ENCODE measurements at regions not wholly inside any gene's neighbourhood (a gene's known extent, or its start where the extent isn't known, plus 50 kb on each side); places are given as distances from the start of the nearest gene placed in this dataset.
"Not testable (repeated sequence)": the region's sequence is repeated elsewhere in the genome, so short reads cannot be mapped to it uniquely, and the experiment has no call there.

DNA sequence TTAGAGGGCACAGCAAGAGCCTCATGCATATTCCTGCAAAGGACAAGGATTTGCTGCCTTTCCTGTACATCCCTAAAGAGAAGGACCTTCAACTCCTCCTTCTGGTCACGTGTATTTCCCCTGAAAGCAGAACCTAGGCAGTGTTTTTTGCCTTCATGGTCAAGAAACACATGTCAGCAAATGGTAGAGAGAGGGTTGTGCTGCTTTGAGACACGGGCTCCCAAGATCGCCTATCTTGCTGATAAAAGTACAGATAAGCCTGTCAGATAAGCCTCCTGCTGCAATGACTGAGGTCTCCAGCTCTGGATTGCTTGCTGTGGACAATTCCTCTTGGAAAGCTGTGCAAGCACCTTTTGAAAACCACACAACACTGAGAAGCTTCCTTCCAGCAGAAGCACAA is 580.8 kb downstream of the CBLN4 start:
- no peak for DNase-seq (ENCODE audit: low read depth)

DNA sequence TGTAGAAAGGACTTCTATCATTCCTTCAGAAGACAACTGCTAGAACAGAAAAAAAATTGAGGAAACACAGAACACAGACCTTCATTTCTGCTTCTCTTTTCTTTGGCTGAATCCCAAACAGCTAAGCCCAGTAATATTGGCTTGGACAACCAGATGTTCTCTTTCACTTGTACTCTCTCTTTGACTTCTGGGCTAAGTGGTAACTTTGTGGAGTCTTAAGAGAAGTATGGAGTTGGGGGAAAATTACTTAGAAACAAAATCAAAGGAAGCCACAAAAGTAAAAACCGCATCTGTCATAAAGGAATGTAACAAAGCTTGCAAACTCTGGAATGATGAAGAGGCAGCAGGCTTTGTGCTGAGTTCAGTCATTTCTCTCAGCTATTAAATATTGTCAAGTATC is 587.5 kb downstream of the CBLN4 start:
- no peak for DNase-seq (ENCODE audit: low read depth)

DNA sequence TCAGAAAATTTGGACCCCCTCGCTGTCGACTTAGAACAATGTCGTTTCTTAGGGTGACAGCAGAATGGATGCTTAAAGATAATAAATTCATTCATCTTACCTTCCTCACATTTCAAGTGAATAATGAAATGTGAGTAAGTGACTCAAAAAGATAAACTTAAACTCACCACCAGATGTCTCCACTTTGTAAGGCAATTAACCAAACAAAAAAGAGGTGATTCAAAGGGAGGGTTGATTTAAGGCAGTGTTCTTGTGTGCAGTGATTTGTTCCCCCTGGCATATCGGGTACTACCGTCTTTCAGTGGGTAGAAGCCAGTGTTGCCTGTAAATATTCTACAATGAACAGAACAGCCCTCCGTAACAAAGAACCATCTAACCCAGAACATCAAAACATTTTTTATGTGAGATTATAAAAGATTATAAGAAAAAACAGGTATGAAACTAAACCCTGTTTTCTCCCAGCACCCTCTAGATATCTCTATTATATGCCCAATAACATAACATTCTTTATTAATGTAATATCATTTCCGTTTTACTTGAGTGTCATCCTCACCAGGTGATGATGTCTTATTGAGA is 589.7 kb downstream of the CBLN4 start:
- peak; percentile 4 for DNase-seq (ENCODE audit: low read depth)

DNA sequence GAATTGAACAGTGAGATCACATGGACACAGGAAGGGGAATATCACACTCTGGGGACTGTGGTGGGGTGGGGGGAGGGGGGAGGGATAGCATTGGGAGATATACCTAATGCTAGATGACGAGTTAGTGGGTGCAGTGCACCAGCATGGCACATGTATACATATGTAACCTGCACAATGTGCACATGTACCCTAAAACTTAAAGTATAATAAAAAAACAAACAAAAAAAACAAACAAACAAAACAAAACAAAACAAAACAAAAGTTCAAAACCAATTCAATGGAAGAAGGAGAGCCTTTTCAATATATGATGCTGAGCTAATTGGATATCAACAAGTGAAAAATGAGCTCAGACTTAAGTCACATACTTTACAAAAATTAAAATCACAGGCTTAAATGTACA is 592.8 kb downstream of the CBLN4 start:
- DNase-seq (ENCODE audit: low read depth) = not testable (repeated sequence)

DNA sequence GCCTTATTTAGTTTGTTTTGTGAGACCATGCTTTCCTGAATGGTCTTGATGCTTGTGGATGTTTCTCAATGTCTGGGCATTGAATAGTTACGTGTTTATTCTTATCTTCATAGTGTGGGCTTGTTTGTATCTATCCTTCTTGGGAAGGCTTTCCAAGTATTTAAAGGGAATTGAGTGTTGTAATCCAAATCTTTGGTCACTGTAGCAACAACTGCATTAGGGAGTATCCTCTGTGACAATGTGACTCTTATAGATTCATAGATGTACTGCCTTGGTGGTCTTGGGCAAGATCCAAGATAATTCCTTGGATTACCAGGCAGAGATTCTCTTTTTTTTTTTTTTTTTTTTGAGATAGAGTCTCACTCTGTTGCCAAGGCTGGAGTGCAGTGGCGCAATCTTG is 598.4 kb downstream of the CBLN4 start:
- DNase-seq (ENCODE audit: low read depth) = no peak

DNA sequence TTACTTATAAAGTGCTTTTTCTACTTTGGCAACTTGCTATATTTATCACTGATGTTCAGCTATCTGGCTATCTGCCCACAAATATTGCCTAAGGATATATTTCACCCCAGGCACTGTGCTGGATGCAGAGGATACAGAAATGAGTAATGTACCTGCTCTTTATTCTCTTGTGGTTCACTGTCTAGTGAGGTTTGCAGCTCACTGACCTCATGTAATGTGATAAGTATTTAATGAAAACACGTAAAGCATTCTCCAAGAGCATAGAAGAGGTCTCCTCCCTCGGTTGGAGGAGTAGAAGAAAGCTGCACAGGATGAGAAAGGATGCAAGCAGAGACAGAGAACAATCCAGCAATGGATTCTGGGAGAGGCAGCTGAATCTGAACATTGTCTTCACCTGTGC is 610.7 kb downstream of the CBLN4 start:
- no peak for DNase-seq (ENCODE audit: low read depth)

DNA sequence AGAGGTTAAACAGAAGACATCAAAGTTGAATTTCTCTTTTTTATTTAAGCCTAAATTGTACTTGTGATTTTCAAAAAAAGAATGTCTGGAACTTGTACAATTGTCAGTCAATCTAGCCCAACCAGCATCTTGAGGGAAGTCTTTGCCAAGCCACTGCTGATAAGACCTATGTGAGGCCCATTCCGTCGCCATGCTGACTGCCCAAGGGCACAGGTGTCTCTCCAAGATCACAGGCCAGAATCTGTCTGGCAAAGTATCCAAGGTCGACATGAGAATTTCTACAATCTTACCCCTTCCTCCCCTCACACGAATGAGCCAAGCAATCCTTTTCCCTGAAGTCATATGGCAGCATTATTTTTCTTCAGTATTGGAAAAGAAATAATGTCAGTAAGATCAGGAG is 614.5 kb downstream of the CBLN4 start:
- no peak for DNase-seq (ENCODE audit: low read depth)

DNA sequence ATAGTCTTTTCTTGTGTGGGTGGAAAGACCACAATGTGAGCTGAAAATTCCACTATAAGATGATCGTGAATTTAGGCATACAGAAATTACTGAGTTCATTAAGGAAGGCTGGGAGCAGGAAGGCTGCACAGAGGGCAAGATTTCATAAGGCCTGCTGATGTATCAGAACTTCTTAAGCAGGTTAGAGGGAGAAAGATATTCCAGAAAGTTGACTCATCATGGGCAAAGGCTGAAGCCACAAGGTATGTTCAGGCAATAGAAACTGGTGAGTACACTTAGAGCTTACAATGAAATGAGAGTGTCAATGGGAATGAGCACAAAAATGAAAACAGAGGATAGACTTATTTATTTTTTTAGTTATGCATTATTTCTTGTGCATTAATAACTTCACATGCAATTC is 618.6 kb downstream of the CBLN4 start:
- no peak for DNase-seq (ENCODE audit: low read depth)

DNA sequence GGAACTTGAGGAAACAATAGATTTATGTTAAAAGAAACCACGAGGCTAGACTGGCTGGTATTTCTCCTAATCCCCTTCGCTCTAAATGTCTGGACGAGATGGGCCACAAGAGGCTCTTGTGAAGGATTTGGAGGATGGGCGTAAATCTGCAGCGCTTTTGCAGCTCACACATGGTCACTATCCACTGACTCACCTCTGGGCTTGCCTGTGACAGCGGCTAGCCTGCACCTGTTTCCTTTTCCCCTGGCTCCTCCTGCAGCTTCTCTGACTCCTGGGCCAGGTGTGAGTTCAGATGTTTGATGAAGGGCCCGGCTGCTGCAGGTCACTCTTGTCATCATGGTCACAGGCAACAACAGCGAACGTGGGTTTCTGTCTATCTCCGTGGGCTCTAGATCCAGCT is 629.4 kb downstream of the CBLN4 start:
- DNase-seq (ENCODE audit: low read depth) = no peak

DNA sequence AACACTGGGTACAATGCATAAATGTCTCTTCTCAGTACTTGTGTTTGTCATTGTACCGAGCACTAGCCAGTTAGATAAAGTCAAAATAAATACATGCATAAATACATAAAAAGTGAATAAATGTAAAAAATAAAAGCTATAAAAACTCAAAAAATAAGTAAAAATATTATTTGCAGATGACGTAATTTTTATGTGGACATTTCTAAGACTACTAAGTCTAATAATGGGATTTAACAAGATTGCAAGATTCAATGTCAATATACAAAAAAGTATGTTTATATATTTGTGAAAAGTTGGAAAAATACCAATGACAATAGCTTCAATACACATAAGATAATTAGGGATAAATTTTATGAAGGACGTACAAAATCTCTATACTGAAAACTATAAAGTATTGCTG is 639.6 kb downstream of the CBLN4 start:
- no peak for DNase-seq (ENCODE audit: low read depth)

DNA sequence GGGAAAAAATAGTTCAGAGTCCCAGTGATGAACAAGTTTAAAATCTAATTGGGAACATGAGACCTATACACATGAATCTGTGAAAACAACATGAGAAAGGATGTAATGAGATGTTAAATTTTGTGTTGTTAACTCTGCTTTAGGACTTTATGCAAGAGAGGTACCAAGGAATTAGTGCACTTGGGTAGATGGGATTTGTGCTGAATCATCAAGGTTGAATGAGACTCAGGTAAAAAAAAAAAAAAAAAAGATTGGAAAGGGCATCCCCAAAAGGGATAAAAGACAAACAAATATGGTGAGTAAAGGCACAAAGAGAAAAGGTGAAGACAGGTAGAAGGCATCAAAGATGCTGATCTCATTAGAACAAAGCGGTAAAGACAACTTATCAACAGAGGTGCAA is 644.4 kb downstream of the CBLN4 start:
- no peak for DNase-seq (ENCODE audit: low read depth)

DNA sequence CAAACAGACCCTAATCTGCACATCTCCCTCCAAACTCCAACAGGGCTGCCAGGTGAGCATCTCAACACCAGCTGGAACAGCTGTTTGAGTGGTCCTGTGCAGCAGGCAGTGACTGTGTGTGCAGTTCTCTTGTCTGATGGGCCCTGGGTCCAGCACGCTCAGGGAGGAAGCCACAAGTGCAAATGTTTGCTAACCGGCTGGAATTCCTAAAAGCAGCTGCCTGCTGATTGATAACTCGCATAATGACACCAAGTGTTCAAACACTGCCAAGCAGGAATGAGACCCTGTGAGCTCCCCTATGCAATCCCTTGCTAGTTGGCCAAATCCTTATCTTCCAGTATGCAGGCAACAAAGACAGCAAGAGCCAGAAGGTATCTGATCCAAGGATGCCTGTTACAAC is 650.6 kb downstream of the CBLN4 start:
- DNase-seq (ENCODE audit: low read depth) = no peak

DNA sequence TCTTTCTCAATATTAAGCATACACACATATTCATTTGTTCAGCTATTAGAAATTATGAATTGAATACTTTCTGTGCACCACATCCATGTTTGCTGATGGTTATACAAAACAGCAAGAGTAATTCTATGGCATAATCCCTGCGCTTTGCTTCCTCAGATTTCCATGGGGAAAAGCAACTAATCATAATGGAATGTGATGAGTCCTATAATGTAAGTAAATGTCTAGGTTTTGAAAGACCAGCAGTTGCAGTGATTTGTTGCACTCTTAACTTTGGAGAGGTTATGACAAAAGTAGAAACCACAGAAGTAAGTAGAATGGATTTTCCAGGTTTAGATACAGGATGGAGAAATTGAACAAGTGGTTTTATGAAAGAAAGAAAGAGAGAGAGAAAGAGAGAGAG is 652.1 kb downstream of the CBLN4 start:
- DNase-seq (ENCODE audit: low read depth) = no peak

DNA sequence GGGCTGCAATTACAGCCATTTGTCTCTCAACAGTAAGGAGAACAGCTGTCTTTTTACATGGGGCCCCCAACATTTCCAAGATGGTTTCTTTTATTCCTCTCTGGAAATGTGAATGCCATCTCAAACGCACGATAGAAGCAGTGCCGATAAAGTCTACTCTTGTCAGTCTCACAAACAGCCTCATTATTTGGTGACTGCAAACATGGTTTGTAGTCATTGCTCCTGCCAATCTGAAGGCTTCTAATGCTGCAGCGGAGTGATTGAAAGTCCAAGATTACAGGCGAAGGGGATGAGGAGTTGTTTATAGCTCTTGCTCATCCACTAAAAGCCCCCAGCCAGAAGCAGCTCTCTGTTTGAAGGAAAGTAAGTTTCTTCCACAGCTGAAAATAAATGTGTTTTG is 657.1 kb downstream of the CBLN4 start:
- no peak for DNase-seq (ENCODE audit: low read depth)

DNA sequence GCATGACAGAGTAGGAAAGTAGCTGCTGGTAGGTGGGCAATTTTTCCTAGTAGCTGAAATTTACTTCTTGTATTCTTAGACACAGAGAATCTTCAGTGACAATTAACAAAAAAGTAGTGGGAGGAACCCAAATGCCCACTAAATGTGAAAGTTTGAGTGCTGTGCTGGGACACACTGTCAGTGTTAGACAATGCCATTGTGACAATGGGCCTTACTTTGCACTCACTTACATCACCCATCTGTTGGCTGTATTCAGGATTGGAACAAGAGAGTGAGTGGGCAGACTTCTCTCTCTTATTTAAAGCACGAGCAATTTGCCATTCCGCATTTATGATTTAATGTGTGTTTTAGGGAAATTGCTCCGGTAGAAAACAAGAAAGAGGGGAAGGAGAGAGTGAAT is 662.5 kb downstream of the CBLN4 start:
- no peak for DNase-seq (ENCODE audit: low read depth)

DNA sequence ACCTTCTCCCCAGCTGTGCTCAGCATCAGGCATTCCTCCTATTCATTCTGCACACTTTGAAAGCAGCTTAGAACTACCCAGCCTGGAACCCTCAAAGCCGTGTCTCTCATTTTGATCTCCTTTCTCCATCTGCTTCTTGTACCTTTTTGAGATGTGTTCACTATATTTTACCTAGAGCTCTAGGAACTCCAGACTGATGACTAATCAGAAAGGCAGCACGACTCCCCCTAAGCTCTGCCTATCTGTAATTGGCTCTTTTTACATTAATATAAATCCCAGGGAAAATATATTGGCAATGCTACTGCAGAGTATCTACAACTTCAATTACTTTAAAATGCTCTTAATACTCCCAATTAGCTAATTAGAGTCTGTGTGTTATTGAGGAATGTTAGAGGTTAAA is 671.5 kb downstream of the CBLN4 start:
- no peak for DNase-seq (ENCODE audit: low read depth)

DNA sequence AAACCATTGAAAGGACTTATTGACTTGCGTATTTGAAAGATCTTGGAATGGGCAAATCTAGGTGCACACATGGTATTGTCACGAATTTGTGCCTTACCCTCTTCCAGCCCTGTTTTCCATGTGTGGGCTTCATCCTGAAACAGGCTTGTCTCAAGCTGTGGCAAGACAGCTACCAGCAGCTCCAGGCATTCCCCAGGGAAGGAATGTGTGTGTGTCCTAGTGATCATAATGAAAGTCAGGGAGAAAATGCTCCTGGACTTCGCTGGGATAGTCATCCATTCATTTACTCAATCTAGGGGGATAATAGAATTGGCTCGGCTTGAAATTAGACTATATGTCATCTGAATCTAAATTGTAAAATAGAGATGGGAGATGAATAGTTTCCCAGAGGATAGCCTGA is 676.2 kb downstream of the CBLN4 start:
- DNase-seq (ENCODE audit: low read depth) = no peak

DNA sequence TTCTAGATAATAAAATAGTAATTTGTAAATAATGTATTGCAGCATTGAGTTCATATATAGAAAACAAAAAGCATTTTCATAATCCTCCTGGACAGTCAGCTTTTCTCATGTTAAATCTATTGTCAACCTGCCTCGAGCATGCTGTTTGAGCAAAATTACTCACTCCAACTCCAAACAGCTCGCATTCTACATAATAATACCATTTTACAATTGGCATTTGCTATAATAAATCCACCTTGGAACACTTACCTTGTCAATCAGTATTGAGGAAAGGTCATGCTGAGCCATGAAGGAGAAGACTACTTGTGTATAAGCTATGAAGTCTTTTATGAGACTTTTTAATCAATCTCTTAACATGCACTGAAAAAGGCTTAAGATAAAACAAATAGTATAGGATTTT is 682.6 kb downstream of the CBLN4 start:
- no peak for DNase-seq (ENCODE audit: low read depth)

DNA sequence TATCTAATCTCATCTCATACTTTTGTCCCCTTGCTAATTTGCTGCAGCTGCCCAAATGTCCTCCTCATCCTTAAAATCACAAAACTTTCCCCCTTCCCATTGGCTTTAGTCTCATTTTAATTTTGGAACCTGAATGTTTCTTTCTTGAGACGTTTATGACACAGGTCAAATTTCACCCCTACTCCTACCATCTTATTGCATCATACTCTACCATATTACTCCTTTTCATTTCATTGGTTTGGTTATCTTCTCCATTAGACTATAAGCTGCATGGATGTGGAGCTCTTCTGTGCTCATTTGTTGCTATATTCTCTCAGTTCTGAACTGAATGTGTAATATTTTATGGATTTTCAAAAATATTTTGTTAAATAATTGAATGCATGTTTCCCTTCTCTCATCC is 688.6 kb downstream of the CBLN4 start:
- DNase-seq (ENCODE audit: low read depth) = no peak

DNA sequence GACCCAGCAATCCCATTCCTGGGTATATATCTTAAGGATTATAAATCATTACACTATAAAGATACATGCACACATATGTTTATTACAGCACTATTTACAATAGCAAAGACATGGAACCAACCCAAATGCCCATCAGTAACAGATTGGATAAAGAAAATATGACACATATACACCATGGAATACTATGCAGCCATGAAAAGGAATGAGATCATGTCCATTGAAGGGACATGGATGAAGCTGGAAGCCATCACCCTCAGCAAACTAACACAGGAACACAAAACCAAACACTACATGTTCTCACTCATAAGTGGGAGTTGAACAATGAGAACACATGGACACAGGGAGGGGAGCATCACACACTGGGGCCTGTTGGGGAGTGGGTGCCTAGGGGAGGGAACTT is 694.5 kb downstream of the CBLN4 start:
- not testable (repeated sequence) for DNase-seq (ENCODE audit: low read depth)

DNA sequence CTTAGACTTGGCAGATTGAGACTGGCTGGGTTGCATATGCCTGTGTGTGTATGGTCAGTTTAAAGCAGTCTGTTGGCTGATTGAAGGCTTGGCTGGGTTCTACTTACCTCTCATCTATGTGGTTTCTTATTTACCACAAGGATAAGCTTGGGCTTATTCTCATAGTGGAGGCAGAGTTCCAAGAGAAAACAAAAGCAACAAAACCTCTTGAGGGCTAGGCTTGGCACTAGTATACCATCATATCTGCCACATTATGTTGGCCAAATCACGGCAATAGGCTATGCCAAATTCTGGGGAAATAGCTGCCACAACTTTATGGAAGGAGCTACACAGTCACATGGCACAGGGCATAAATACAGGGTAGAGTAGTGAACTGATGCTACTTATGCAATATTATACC is 714.1 kb downstream of the CBLN4 start:
- DNase-seq (ENCODE audit: low read depth) = no peak

DNA sequence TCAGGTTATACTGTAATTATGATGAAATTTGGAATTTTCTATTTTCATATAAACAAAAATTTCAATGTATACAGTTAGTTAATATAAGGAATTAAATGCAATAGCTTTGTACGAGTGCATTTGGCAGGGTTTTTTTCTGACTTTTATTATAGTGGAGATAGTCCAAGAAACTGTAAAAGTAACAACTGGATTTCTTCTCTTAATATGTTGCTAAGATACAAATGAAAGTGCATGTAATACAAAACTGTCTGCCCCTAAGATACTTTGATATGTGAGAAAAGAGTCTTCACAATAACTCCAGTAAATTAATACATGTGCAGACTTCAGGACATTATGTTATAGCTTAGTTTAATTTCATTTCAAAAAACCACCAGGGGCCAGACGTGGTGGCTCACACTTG is 721.4 kb downstream of the CBLN4 start:
- no peak for DNase-seq (ENCODE audit: low read depth)

DNA sequence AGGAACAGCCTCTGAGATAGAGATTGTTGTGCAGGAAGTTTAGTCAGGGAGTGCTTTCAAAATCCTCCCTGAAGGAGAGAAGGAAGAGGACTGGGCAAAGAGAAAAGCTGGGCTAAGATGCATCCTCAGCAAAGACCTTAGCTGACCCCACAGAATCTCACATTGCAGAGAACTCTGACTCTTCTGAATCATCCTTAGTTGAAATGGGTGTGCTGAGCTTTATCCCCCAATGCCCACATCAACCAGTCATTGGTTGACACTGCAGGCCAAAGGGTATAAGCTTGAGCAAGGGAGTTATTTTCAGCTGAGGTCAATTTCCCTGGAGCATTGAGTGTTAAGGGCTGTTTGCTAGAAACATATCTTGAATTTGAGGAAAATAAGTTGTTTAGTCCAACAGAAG is 732.2 kb downstream of the CBLN4 start:
- DNase-seq (ENCODE audit: low read depth) = no peak

DNA sequence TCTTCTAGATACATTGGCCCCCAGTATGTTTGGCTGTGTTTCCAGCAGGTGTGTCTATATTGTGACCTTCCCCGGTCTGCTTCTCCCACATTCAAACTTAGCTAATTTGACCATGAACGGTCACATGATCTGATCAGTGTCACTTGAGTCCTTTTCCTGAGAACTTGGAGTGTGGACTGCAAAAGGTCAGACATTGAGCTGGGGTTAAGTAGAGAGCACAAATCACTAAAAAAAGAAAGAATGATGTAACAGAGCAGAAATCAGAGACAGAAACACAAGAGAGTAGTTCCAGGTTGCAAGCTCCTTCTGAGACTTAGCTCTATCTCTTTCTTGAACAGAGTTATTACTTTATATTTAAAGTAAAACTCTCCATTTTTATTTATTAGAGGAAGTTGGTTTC is 733.9 kb downstream of the CBLN4 start:
- no peak for DNase-seq (ENCODE audit: low read depth)

DNA sequence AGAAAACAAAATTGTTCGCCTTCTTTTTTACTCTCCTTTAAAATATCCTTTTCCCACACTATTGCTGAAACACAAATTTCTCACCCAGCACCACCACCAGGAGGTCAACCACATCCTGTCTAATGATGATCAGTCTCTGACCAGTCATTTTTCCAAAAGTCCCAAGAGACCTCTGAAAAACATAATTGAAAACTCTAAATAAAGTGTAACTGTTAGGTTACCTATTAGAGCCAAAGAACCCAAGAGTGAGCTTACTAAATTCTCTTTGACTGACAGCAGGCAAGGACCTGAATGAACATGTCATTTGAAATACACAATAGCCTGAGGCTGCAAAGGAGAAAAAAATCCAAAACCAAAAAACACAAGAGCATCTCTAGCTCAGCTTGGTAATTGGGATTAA is 735.4 kb downstream of the CBLN4 start:
- DNase-seq (ENCODE audit: low read depth) = no peak
